HEK293 (cell line): ENCODE measurements at regions not wholly inside any gene's neighbourhood (a gene's known extent, or its start where the extent isn't known, plus 50 kb on each side); places are given as distances from the start of the nearest gene placed in this dataset.

Experiments used
- GLI4 ChIP-seq: fragments of 450-650 bp; formaldehyde crosslinking; IDR thresholded peaks from 2 replicates; pipeline ENCODE4 v1.5.1; 2016; ENCODE audit warnings: missing biosample characterization, missing genetic modification characterization
- KLF9 ChIP-seq: fragments of 450-650 bp; formaldehyde crosslinking; IDR thresholded peaks from 2 replicates; pipeline ENCODE4 v1.5.1; 2016; ENCODE audit warnings: missing biosample characterization, missing genetic modification characterization, low read depth
- ZNF341 ChIP-seq: fragments of 450-650 bp; formaldehyde crosslinking; IDR thresholded peaks from 2 replicates; pipeline ENCODE4; 2016; ENCODE audit warnings: low read depth, missing biosample characterization, missing genetic modification characterization
- ZNF473 ChIP-seq: fragments of 450-650 bp; formaldehyde crosslinking; IDR thresholded peaks from 2 replicates; pipeline ENCODE4 v1.5.1; 2017; ENCODE audit warnings: missing biosample characterization, missing genetic modification characterization
- ZNF558 ChIP-seq: fragments of 450-650 bp; formaldehyde crosslinking; IDR thresholded peaks from 2 replicates; pipeline ENCODE4 v1.5.1; 2016; ENCODE audit warnings: missing biosample characterization, missing genetic modification characterization
- ZNF561 ChIP-seq: fragments of 450-650 bp; IDR thresholded peaks from 2 replicates; pipeline ENCODE4 v1.5.1; 2018; ENCODE audit warnings: missing biosample characterization, missing genetic modification characterization, borderline replicate concordance
- ZNF658 ChIP-seq: fragments of 450-650 bp; formaldehyde crosslinking; IDR thresholded peaks from 2 replicates; pipeline ENCODE4; 2016; ENCODE audit warnings: missing biosample characterization, missing genetic modification characterization
- TF ChIP-seq, protein P1 (sequence below): fragments of 450-650 bp; formaldehyde crosslinking; IDR thresholded peaks from 2 replicates; pipeline ENCODE4 v1.5.1; 2016; ENCODE audit warnings: missing biosample characterization, missing genetic modification characterization
- TF ChIP-seq, protein P2 (sequence below): fragments of 450-650 bp; formaldehyde crosslinking; IDR thresholded peaks from 2 replicates; pipeline ENCODE4 v1.5.1; 2017; ENCODE audit warnings: missing biosample characterization, missing genetic modification characterization
- TF ChIP-seq, protein P3 (sequence below): fragments of 450-650 bp; formaldehyde crosslinking; IDR thresholded peaks from 2 replicates; pipeline ENCODE4 v1.5.1; 2017; ENCODE audit warnings: missing biosample characterization, missing genetic modification characterization
- TF ChIP-seq, protein P4 (sequence below): fragments of 450-650 bp; formaldehyde crosslinking; IDR thresholded peaks from 2 replicates; pipeline ENCODE4 v1.5.1; 2016; ENCODE audit warnings: missing biosample characterization, missing genetic modification characterization

DNA sequence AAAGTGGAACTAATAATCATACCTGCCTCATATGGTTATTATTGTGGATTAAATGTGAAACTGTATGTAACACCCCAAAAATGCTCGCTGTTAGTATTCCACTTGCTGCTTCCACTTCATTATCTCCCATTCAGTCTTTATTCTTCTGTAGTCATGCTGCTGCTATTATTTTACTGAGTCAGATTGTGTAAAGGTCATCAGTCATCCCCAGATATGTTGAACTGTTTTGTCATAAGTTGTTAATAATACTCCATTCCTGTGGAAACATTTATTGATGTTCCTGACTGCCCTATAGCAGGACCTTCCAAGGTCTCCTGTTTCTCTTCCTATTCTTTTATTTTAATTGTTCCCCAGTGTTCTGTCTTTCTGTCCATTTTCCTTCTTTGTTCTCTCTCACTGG lies 1148.3 kb downstream of the EPHA7 start:
- TF ChIP-seq, protein P1, sequence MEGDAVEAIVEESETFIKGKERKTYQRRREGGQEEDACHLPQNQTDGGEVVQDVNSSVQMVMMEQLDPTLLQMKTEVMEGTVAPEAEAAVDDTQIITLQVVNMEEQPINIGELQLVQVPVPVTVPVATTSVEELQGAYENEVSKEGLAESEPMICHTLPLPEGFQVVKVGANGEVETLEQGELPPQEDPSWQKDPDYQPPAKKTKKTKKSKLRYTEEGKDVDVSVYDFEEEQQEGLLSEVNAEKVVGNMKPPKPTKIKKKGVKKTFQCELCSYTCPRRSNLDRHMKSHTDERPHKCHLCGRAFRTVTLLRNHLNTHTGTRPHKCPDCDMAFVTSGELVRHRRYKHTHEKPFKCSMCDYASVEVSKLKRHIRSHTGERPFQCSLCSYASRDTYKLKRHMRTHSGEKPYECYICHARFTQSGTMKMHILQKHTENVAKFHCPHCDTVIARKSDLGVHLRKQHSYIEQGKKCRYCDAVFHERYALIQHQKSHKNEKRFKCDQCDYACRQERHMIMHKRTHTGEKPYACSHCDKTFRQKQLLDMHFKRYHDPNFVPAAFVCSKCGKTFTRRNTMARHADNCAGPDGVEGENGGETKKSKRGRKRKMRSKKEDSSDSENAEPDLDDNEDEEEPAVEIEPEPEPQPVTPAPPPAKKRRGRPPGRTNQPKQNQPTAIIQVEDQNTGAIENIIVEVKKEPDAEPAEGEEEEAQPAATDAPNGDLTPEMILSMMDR (tag by site-specific recombination): no peak
- TF ChIP-seq ZNF473: no peak
- no peak for TF ChIP-seq KLF9 (tag by site-specific recombination)
- TF ChIP-seq ZNF341 (tag by site-specific recombination): no peak
- TF ChIP-seq, protein P2, sequence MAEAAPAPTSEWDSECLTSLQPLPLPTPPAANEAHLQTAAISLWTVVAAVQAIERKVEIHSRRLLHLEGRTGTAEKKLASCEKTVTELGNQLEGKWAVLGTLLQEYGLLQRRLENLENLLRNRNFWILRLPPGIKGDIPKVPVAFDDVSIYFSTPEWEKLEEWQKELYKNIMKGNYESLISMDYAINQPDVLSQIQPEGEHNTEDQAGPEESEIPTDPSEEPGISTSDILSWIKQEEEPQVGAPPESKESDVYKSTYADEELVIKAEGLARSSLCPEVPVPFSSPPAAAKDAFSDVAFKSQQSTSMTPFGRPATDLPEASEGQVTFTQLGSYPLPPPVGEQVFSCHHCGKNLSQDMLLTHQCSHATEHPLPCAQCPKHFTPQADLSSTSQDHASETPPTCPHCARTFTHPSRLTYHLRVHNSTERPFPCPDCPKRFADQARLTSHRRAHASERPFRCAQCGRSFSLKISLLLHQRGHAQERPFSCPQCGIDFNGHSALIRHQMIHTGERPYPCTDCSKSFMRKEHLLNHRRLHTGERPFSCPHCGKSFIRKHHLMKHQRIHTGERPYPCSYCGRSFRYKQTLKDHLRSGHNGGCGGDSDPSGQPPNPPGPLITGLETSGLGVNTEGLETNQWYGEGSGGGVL: no peak
- TF ChIP-seq, protein P3, sequence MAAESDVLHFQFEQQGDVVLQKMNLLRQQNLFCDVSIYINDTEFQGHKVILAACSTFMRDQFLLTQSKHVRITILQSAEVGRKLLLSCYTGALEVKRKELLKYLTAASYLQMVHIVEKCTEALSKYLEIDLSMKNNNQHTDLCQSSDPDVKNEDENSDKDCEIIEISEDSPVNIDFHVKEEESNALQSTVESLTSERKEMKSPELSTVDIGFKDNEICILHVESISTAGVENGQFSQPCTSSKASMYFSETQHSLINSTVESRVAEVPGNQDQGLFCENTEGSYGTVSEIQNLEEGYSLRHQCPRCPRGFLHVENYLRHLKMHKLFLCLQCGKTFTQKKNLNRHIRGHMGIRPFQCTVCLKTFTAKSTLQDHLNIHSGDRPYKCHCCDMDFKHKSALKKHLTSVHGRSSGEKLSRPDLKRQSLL (tag by site-specific recombination): no peak
- no peak for TF ChIP-seq ZNF558 (tag by site-specific recombination)
- no peak for TF ChIP-seq ZNF561 (tag by site-specific recombination)
- TF ChIP-seq GLI4 (tag by site-specific recombination): no peak
- TF ChIP-seq, protein P4, sequence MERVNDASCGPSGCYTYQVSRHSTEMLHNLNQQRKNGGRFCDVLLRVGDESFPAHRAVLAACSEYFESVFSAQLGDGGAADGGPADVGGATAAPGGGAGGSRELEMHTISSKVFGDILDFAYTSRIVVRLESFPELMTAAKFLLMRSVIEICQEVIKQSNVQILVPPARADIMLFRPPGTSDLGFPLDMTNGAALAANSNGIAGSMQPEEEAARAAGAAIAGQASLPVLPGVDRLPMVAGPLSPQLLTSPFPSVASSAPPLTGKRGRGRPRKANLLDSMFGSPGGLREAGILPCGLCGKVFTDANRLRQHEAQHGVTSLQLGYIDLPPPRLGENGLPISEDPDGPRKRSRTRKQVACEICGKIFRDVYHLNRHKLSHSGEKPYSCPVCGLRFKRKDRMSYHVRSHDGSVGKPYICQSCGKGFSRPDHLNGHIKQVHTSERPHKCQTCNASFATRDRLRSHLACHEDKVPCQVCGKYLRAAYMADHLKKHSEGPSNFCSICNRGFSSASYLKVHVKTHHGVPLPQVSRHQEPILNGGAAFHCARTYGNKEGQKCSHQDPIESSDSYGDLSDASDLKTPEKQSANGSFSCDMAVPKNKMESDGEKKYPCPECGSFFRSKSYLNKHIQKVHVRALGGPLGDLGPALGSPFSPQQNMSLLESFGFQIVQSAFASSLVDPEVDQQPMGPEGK (tag by site-specific recombination): no peak
- no peak for TF ChIP-seq ZNF658
